GM23338 (cell line): ENCODE measurements at regions not wholly inside any gene's neighbourhood (a gene's known extent, or its start where the extent isn't known, plus 50 kb on each side); places are given as distances from the start of the nearest gene placed in this dataset.

Experiments used
- ATAC-seq: fragments of 200-7000 bp; cut with Tn5 transposase; 3 replicates; pipeline ENCODE4 v1.9.1; 2020
- DNase-seq: peaks from one replicate; pipeline ENCODE4 v3.0.0-alpha.2; 2015; ENCODE audit warnings: low spot score
- H2AFZ ChIP-seq: fragments of 200-600 bp; sonication (generic); 2 replicates; pipeline ENCODE4 v1.8.0; 2016; ENCODE audit warnings: antibody characterized with exemption, mild to moderate bottlenecking, moderate library complexity
- H3F3A ChIP-seq: fragments of 200-600 bp; sonication (generic); replicated peaks from 2 replicates; pipeline ENCODE4 v1.8.0; 2017; ENCODE audit warnings: antibody characterized with exemption, mixed run types, low read depth
- H3K27ac ChIP-seq: fragments of 200-600 bp; sonication (generic); 2 replicates; pipeline ENCODE4 v1.6.1; 2016; ENCODE audit warnings: low read depth
- H3K27me3 ChIP-seq: fragments of 200-600 bp; sonication (generic); 2 replicates; pipeline ENCODE4 v1.8.0; 2016; ENCODE audit warnings: mild to moderate bottlenecking, mixed run types, moderate library complexity; ENCODE audit not compliant: insufficient read depth
- H3K36me3 ChIP-seq: fragments of 200-600 bp; sonication (generic); 2 replicates; pipeline ENCODE4 v1.8.0; 2016; ENCODE audit warnings: mild to moderate bottlenecking; ENCODE audit not compliant: insufficient read depth
- H3K4me1 ChIP-seq: fragments of 200-600 bp; sonication (generic); 2 replicates; pipeline ENCODE4 v1.8.0; 2016; ENCODE audit warnings: mild to moderate bottlenecking, moderate library complexity; ENCODE audit not compliant: insufficient read depth
- H3K4me2 ChIP-seq: fragments of 200-600 bp; sonication (generic); 2 replicates; pipeline ENCODE4 v1.7.1; 2017; ENCODE audit warnings: mixed run types
- H3K4me3 ChIP-seq: fragments of 200-600 bp; sonication (generic); 2 replicates; pipeline ENCODE4 v1.6.1; 2016; ENCODE audit warnings: mixed run types
- H3K79me2 ChIP-seq: fragments of 200-600 bp; sonication (generic); replicated peaks from 2 replicates; pipeline ENCODE4 v1.8.0; 2017; ENCODE audit warnings: mild to moderate bottlenecking; ENCODE audit not compliant: insufficient read depth
- H3K9me2 ChIP-seq: fragments of 200-600 bp; sonication (generic); 2 replicates; pipeline ENCODE4 v1.8.0; 2017; ENCODE audit not compliant: insufficient read depth
- H4K20me1 ChIP-seq: fragments of 200-600 bp; sonication (generic); replicated peaks from 2 replicates; pipeline ENCODE4 v1.8.0; 2017; ENCODE audit warnings: mild to moderate bottlenecking; ENCODE audit not compliant: insufficient read depth
- H3K27ac Mint-ChIP-seq: 2 replicates; pipeline ENCODE4 v1.8.0; 2020; ENCODE audit warnings: inconsistent platforms, mild to moderate bottlenecking, moderate library complexity, mixed read lengths
- H3K27me3 Mint-ChIP-seq: 3 replicates; pipeline ENCODE4 v1.8.0; 2022; ENCODE audit warnings: low read depth, mild to moderate bottlenecking, moderate library complexity, mixed read lengths, inconsistent platforms; ENCODE audit not compliant: insufficient read depth, poor library complexity
- H3K36me3 Mint-ChIP-seq: 3 replicates; pipeline ENCODE4 v1.8.0; 2021; ENCODE audit warnings: low read depth, mild to moderate bottlenecking, inconsistent platforms, moderate library complexity, mixed read lengths
- H3K4me1 Mint-ChIP-seq: 3 replicates; pipeline ENCODE4 v1.8.0; 2020; ENCODE audit warnings: mild to moderate bottlenecking, inconsistent platforms, mixed read lengths
- H3K4me3 Mint-ChIP-seq: 3 replicates; pipeline ENCODE4 v1.8.0; 2021; ENCODE audit warnings: moderate library complexity, mild to moderate bottlenecking, inconsistent platforms, mixed read lengths
- H3K9me3 Mint-ChIP-seq: 3 replicates; pipeline ENCODE4 v1.8.0; 2020; ENCODE audit warnings: moderate library complexity, mild to moderate bottlenecking, inconsistent platforms, mixed read lengths
- CREB1 ChIP-seq: fragments of 250-450 bp; sonication (Bioruptor Pico); IDR thresholded peaks from 2 replicates; pipeline ENCODE4 v1.5.0; 2020; ENCODE audit warnings: low read depth, mild to moderate bottlenecking, moderate library complexity
- CTCF ChIP-seq, 2 experiments: fragments of 200-600 bp in 1 of 2; sonication (generic) in 1 of 2; conservative IDR thresholded peaks; 2 replicates each; pipeline versions ENCODE4 v1.5.1 to v1.6.1; 2016 to 2017; ENCODE audit warnings: antibody characterized with exemption in 2 of 2, low read depth in 2 of 2, mild to moderate bottlenecking in 2 of 2, moderate library complexity in 1 of 2
- ETS1 ChIP-seq: IDR thresholded peaks from 2 replicates; pipeline ENCODE4 v1.6.1; 2016; ENCODE audit warnings: antibody characterized with exemption
- EZH2 ChIP-seq: fragments of 200-600 bp; sonication (generic); IDR thresholded peaks from one replicate; pipeline ENCODE4 v1.8.0; 2017; ENCODE audit warnings: antibody characterized with exemption, mild to moderate bottlenecking, low read depth; ENCODE audit not compliant: unreplicated experiment
- EZH2phosphoT487 ChIP-seq: fragments of 200-600 bp; sonication (generic); IDR thresholded peaks from one replicate; pipeline ENCODE4 v1.8.1; 2018; ENCODE audit warnings: antibody characterized with exemption; ENCODE audit not compliant: unreplicated experiment
- JUNB ChIP-seq: IDR thresholded peaks from one replicate; pipeline ENCODE4 v1.6.1; 2016; ENCODE audit warnings: antibody characterized with exemption; ENCODE audit not compliant: unreplicated experiment
- NANOG ChIP-seq: IDR thresholded peaks from 2 replicates; pipeline ENCODE4 v1.6.1; 2016; ENCODE audit warnings: antibody characterized with exemption, borderline replicate concordance
- POLR2AphosphoS5 ChIP-seq: IDR thresholded peaks from 2 replicates; pipeline ENCODE4 v1.6.1; 2016; ENCODE audit warnings: antibody characterized with exemption, low read depth
- REST ChIP-seq: IDR thresholded peaks from one replicate; pipeline ENCODE4 v1.6.1; 2018; ENCODE audit warnings: antibody characterized with exemption; ENCODE audit not compliant: unreplicated experiment
- STAT1 ChIP-seq: IDR thresholded peaks from one replicate; pipeline ENCODE4 v1.6.1; 2016; ENCODE audit warnings: antibody characterized with exemption; ENCODE audit not compliant: unreplicated experiment
- ZNF114 ChIP-seq: fragments of 250-450 bp; sonication (Bioruptor Pico); IDR thresholded peaks from 2 replicates; pipeline ENCODE4 v1.5.0; 2020; ENCODE audit warnings: mild to moderate bottlenecking, moderate library complexity
- ZNF331 ChIP-seq: fragments of 250-450 bp; sonication (Bioruptor Pico); IDR thresholded peaks from 2 replicates; pipeline ENCODE4 v1.5.0; 2020; ENCODE audit warnings: low read depth, mild to moderate bottlenecking, moderate library complexity
- ZNF462 ChIP-seq: fragments of 250-450 bp; sonication (Bioruptor Pico); IDR thresholded peaks from 2 replicates; pipeline ENCODE4 v1.5.0; 2020; ENCODE audit warnings: mild to moderate bottlenecking, moderate library complexity

GRCh38 chrX:21158678-21159077, 215.5 kb upstream of the CNKSR2 start:
- no peaks in the 10 kb centered on the region for H3K9me3 Mint-ChIP-seq
- peaks cover 10% of the 10 kb centered on the region for H3K4me1 Mint-ChIP-seq
- Histone ChIP-seq H3K4me3 (no peak overlapping the region), H3K79me2 (no peaks in the 10 kb centered on the region), H3K27ac (no peak overlapping the region), H3K4me2 (no peak overlapping the region; the same call in 1 of the 2 replicates), H3K36me3 (no peaks in the 10 kb centered on the region), H4K20me1 (no peaks in the 10 kb centered on the region), H3F3A (no peaks in the 10 kb centered on the region), H3K27me3 (no peaks in the 10 kb centered on the region), H3K4me1 (0 out of 2 replicates have a peak, but pooled peaks cover 4% of the 10 kb centered on the region), H3K9me2 (0 out of 2 replicates have a peak, but pooled peaks cover 5% of the 10 kb centered on the region), H2AFZ (no peak overlapping the region)
- peak; percentile 33; the same call in 1 of the 3 replicates for ATAC-seq
- TF ChIP-seq ZNF114 (CRISPR knock-in tag) (no peak), STAT1 (no peak), ETS1 (no peak), ZNF462 (CRISPR knock-in tag) (no peak), POLR2AphosphoS5 (no peak), EZH2 (no peak), ZNF331 (CRISPR knock-in tag) (no peak), CTCF (conservative IDR thresholded peaks at IDR 0.05; ENCODE audit: low read depth in 2 of 2) (no peak), NANOG (no peak), REST (no peak), JUNB (no peak), EZH2phosphoT487 (no peak), CREB1 (CRISPR knock-in tag) (no peak)
- H3K27ac Mint-ChIP-seq, result no peak overlapping the region; the same call in 1 of the 2 replicates
- no peak overlapping the region for H3K4me3 Mint-ChIP-seq
- no peaks in the 10 kb centered on the region for H3K36me3 Mint-ChIP-seq
- peaks cover 3% of the 10 kb centered on the region for H3K27me3 Mint-ChIP-seq
- DNase-seq, result peak; percentile 22
